ENCODE measurements at regions not wholly inside any gene's neighbourhood (a gene's known extent, or its start where the extent isn't known, plus 50 kb on each side); places are given as distances from the start of the nearest gene placed in this dataset.

DNA sequence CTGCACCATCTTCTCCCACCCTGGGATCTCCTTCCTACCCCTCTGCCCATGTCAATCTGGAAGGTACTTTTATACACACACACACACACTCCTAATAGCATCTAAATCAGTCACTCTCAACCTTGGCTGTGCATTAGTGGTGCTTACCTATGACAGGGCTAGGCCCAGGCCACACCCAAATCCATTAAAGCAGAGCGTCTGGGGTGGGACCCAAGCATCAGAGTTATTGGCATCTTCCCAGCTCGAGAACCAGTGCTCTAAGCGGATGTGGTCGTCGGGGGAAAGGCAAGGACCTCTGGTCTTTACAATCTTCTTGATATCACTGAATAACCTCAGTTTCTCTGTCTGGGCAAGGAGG, 194.6 kb downstream of the TRIM29 start:
- Histone ChIP-seq H3K4me2 (ENCODE audit: low read length) (no peak overlapping the region), H3K27me3 (ENCODE audit: control insufficient read depth, low read length) (no peaks in the 10 kb centered on the region), H3K4me1 (ENCODE audit: control insufficient read depth, low read length) (no peaks in the 10 kb centered on the region), H4K20me1 (ENCODE audit: control insufficient read depth, insufficient read depth, low read depth, low read length) (no peaks in the 10 kb centered on the region), H3K9me2 (replicated peaks; ENCODE audit: control insufficient read depth, low read length) (no peaks in the 10 kb centered on the region), H3K79me2 (ENCODE audit: control insufficient read depth, low read length) (no peaks in the 10 kb centered on the region), H3K9me3 (ENCODE audit: control insufficient read depth, insufficient read depth, low read length) (no peaks in the 10 kb centered on the region), H3K27ac (ENCODE audit: low read depth, low read length) (no peak overlapping the region), H3K36me3 (ENCODE audit: control insufficient read depth, low read length) (no peaks in the 10 kb centered on the region), H3K4me3 (ENCODE audit: low read length) (no peak overlapping the region), H3F3A (ENCODE audit: control insufficient read depth, insufficient read depth) (no peaks in the 10 kb centered on the region)
- TF ChIP-seq EZH2phosphoT487 (IDR thresholded peaks at IDR 0.05; ENCODE audit: borderline replicate concordance, low read length) = no peak
- TF ChIP-seq, protein P1, sequence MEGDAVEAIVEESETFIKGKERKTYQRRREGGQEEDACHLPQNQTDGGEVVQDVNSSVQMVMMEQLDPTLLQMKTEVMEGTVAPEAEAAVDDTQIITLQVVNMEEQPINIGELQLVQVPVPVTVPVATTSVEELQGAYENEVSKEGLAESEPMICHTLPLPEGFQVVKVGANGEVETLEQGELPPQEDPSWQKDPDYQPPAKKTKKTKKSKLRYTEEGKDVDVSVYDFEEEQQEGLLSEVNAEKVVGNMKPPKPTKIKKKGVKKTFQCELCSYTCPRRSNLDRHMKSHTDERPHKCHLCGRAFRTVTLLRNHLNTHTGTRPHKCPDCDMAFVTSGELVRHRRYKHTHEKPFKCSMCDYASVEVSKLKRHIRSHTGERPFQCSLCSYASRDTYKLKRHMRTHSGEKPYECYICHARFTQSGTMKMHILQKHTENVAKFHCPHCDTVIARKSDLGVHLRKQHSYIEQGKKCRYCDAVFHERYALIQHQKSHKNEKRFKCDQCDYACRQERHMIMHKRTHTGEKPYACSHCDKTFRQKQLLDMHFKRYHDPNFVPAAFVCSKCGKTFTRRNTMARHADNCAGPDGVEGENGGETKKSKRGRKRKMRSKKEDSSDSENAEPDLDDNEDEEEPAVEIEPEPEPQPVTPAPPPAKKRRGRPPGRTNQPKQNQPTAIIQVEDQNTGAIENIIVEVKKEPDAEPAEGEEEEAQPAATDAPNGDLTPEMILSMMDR (IDR thresholded peaks at IDR 0.05; ENCODE audit: low read depth, low read length, poor library complexity, severe bottlenecking) = no peak

DNA sequence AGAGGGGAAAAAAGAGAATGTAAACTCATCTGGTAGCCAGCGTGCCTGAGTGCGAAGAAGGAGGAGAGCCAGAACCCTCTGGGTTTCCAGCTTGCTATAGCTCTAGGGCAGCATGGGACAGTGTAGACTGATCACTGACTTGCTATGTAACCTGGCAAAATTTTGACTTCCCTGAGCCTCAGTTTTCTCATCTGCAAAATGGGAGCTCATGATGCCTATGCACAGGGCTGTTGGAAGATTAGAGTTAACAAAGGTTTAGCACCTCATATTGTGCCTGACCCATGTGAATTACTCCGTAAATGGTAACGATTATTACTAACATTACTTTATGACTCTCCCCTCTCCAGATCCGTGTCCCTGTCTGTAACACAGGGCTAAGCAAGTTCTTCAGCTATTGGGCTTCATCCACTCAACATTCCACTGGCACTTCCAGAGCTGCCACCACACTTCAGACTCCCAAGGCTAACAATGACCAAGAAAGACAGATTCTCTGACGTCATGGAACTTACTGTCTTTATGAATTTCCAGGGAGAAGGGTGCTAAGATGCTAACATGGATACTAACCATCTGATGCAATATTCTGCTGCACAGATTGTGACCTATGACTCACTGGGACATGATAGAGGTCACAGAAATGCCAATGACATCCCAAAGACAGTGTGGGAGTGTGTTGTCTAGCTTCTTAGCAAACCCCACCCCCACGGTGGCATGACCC, 195.2 kb downstream of the TRIM29 start:
- H3K4me1 ChIP-seq (ENCODE audit: control insufficient read depth, low read length) = no peaks in the 10 kb centered on the region
- H3K27ac ChIP-seq (ENCODE audit: low read depth, low read length) = no peak overlapping the region
- H3K4me3 ChIP-seq (ENCODE audit: low read length) = no peak overlapping the region
- no peaks in the 10 kb centered on the region for H3K79me2 ChIP-seq (ENCODE audit: control insufficient read depth, low read length)
- no peak for TF ChIP-seq EZH2phosphoT487 (IDR thresholded peaks at IDR 0.05; ENCODE audit: borderline replicate concordance, low read length)
- TF ChIP-seq, protein P1 (IDR thresholded peaks at IDR 0.05; ENCODE audit: low read depth, low read length, poor library complexity, severe bottlenecking) = no peak
- H3K36me3 ChIP-seq (ENCODE audit: control insufficient read depth, low read length) = no peaks in the 10 kb centered on the region
- H4K20me1 ChIP-seq (ENCODE audit: control insufficient read depth, insufficient read depth, low read depth, low read length) = no peaks in the 10 kb centered on the region
- no peaks in the 10 kb centered on the region for H3K9me3 ChIP-seq (ENCODE audit: control insufficient read depth, insufficient read depth, low read length)
- no peaks in the 10 kb centered on the region for H3K9me2 ChIP-seq (replicated peaks; ENCODE audit: control insufficient read depth, low read length)
- H3K4me2 ChIP-seq (ENCODE audit: low read length) = no peak overlapping the region
- H3F3A ChIP-seq (ENCODE audit: control insufficient read depth, insufficient read depth) = no peaks in the 10 kb centered on the region
- no peaks in the 10 kb centered on the region for H3K27me3 ChIP-seq (ENCODE audit: control insufficient read depth, low read length)

DNA sequence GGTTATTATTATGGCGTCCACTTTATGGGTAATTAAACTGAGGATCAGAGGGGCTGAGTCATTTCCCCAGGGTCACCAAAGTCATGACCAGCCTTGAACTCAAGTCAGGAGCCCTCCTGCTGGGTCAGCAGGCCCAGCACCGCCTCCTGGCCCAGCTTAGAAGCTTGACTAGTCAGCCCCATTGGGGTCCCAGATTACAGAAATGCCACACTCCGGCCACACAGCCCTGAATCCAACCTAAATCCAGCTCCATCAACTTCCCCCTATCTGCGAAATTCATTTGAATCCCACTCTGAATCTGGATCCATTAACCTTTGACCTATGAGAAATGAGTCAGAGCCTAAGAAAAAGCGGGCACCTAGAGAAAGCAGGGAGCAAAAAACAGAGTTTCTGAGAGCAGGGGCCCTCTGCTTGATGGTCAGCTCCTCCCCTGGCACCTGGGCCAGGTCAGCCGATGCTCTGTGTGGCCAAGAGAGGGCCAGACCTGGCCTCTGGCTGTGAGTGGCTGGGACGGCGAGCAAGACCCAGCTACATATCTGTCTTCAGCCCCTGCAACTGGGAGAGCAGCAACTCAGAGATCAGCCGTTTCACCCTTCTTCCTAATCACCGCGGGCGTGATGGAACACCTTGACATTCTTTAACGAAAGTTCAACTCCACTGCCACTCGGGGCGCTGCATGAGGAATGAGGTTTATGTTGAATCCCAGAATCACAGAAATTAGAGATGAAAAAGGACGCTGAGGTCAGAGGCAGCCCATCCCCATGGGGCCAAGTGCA, 196.1 kb downstream of the TRIM29 start:
- H3F3A ChIP-seq (ENCODE audit: control insufficient read depth, insufficient read depth) = no peaks in the 10 kb centered on the region
- H3K4me2 ChIP-seq (ENCODE audit: low read length) = no peak overlapping the region
- no peaks in the 10 kb centered on the region for H3K36me3 ChIP-seq (ENCODE audit: control insufficient read depth, low read length)
- TF ChIP-seq EZH2phosphoT487 (IDR thresholded peaks at IDR 0.05; ENCODE audit: borderline replicate concordance, low read length) = no peak
- TF ChIP-seq, protein P1 (IDR thresholded peaks at IDR 0.05; ENCODE audit: low read depth, low read length, poor library complexity, severe bottlenecking) = no peak
- no peaks in the 10 kb centered on the region for H3K27me3 ChIP-seq (ENCODE audit: control insufficient read depth, low read length)
- no peak overlapping the region for H3K27ac ChIP-seq (ENCODE audit: low read depth, low read length)
- H3K4me1 ChIP-seq (ENCODE audit: control insufficient read depth, low read length) = no peaks in the 10 kb centered on the region
- H3K79me2 ChIP-seq (ENCODE audit: control insufficient read depth, low read length) = no peaks in the 10 kb centered on the region
- no peaks in the 10 kb centered on the region for H4K20me1 ChIP-seq (ENCODE audit: control insufficient read depth, insufficient read depth, low read depth, low read length)
- no peak overlapping the region for H3K4me3 ChIP-seq (ENCODE audit: low read length)
- H3K9me2 ChIP-seq (replicated peaks; ENCODE audit: control insufficient read depth, low read length) = no peaks in the 10 kb centered on the region
- H3K9me3 ChIP-seq (ENCODE audit: control insufficient read depth, insufficient read depth, low read length) = no peaks in the 10 kb centered on the region
